ENCODE measurements at regions not wholly inside any gene's neighbourhood (a gene's known extent, or its start where the extent isn't known, plus 50 kb on each side); places are given as distances from the start of the nearest gene placed in this dataset.

GRCh38 chr1:82995951-82996350 lies 1003.0 kb downstream of the TTLL7 start:
- TF ChIP-seq CTCF (conservative IDR thresholded peaks at IDR 0.05; ENCODE audit: control insufficient read depth, insufficient read depth, low read depth, low read length), result no peak
- no peak overlapping the region for H3K4me3 ChIP-seq (ENCODE audit: control insufficient read depth, low read depth, low read length)
- no peak for DNase-seq (ENCODE audit: low read depth)

- peak; percentile 1 for DNase-seq (ENCODE audit: low read depth)
- H3K4me3 ChIP-seq (ENCODE audit: control insufficient read depth, low read depth, low read length), result no peak overlapping the region
- TF ChIP-seq CTCF (conservative IDR thresholded peaks at IDR 0.05; ENCODE audit: control insufficient read depth, insufficient read depth, low read depth, low read length), result no peak
Observed at GRCh38 chr1:82994616-82995263, 1004.2 kb downstream of the TTLL7 start.

GRCh38 chr1:82991569-82991968 lies 1007.4 kb downstream of the TTLL7 start:
- no peak for DNase-seq (ENCODE audit: low read depth)
- no peak for TF ChIP-seq CTCF (conservative IDR thresholded peaks at IDR 0.05; ENCODE audit: control insufficient read depth, insufficient read depth, low read depth, low read length)
- no peak overlapping the region for H3K4me3 ChIP-seq (ENCODE audit: control insufficient read depth, low read depth, low read length)

GRCh38 chr1:82979593-82980236 lies 1019.2 kb downstream of the TTLL7 start:
- no peak overlapping the region for H3K4me3 ChIP-seq (ENCODE audit: control insufficient read depth, low read depth, low read length)
- TF ChIP-seq CTCF (conservative IDR thresholded peaks at IDR 0.05; ENCODE audit: control insufficient read depth, insufficient read depth, low read depth, low read length), result no peak
- DNase-seq (ENCODE audit: low read depth), result no peak

- TF ChIP-seq CTCF (conservative IDR thresholded peaks at IDR 0.05; ENCODE audit: control insufficient read depth, insufficient read depth, low read depth, low read length), result no peak
- DNase-seq (ENCODE audit: low read depth), result no peak
- no peak overlapping the region for H3K4me3 ChIP-seq (ENCODE audit: control insufficient read depth, low read depth, low read length)
Observed at GRCh38 chr1:82978461-82979324, 1020.2 kb downstream of the TTLL7 start.

- no peak for DNase-seq (ENCODE audit: low read depth)
- H3K4me3 ChIP-seq (ENCODE audit: control insufficient read depth, low read depth, low read length), result no peak overlapping the region
- no peak for TF ChIP-seq CTCF (conservative IDR thresholded peaks at IDR 0.05; ENCODE audit: control insufficient read depth, insufficient read depth, low read depth, low read length)
Observed at GRCh38 chr1:82972841-82973553, 1025.9 kb downstream of the TTLL7 start.
